Activated CD4-positive, alpha-beta memory T cell treated with anti-CD3 and anti-CD28 coated beads for 36 hours (primary cell): ENCODE measurements at regions not wholly inside any gene's neighbourhood (a gene's known extent, or its start where the extent isn't known, plus 50 kb on each side); places are given as distances from the start of the nearest gene placed in this dataset.

Source experiments
- CTCF ChIA-PET: fragments of 350-600 bp; sonication (Branson Sonifier 250); formaldehyde crosslinking; loops from one replicate; lab custom pipeline; 2021; ENCODE audit warnings: antibody characterized with exemption, inconsistent platforms; lab: Charles Lee
- POLR2A ChIA-PET: fragments of 350-600 bp; sonication (Branson Sonifier 250); formaldehyde crosslinking; loops from one replicate; lab custom pipeline; 2021; ENCODE audit warnings: antibody characterized with exemption; lab: Charles Lee
- DNase-seq: peaks from one replicate; pipeline ENCODE4 v3.0.0-alpha.2; 2020
- H3K27ac Mint-ChIP-seq: one replicate; pipeline ENCODE4 v1.8.0; 2021; ENCODE audit warnings: mixed read lengths
- H3K27me3 Mint-ChIP-seq: one replicate; pipeline ENCODE4 v1.8.0; 2021; ENCODE audit warnings: mixed read lengths
- H3K36me3 Mint-ChIP-seq: one replicate; pipeline ENCODE4 v1.8.0; 2021; ENCODE audit warnings: mixed read lengths
- H3K4me1 Mint-ChIP-seq: one replicate; pipeline ENCODE4 v1.8.0; 2021; ENCODE audit warnings: low read depth, mixed read lengths
- H3K4me3 Mint-ChIP-seq: one replicate; pipeline ENCODE4 v1.8.0; 2021; ENCODE audit warnings: mild to moderate bottlenecking, mixed read lengths
- H3K9me3 Mint-ChIP-seq: one replicate; pipeline ENCODE4 v1.8.0; 2021; ENCODE audit warnings: mixed read lengths
- intact Hi-C: fragments of 100-400 bp; cut with micrococcal nuclease; formaldehyde crosslinking; loops from one replicate; pipeline ENCODE4 v1.15.1; 2023

DNA sequence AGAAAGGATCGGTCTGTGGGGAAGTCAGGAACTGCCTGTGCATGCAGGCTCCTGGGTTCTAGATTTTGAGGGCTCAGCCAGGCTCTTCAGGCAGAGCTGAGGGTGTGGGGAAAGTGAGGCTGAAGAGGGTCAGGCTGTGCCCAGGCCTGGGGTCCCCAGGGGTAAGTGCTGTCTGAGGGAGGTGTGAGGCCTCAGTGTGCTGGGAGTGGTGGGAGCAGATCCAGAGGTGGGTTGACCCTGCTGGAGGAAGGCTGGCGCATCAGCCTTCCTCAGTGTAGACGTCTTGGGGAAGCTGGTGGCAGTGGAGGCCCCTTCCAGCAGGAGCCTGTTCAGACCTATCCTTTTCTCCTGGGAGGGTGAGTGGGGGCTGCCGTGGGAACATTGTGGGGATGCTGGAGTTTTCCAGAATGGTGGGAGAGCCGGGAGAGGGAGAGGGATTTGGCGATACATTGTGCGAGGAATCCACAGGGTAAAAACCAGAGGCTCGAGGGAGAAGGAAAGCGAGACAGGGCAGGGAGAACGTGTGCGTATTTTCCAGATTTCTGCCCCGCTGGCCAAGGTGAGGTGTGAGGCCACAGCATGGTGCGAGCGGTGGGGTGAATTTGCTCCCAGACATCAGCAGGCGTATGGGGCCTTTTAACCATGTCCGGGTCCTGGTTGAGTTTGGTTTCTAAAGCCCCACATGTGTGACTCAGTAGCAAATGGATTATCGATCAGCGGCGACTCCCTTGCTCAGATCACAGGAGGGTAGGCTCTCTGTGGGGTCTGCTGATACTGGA, 237.7 kb downstream of the TEX29 start:
- POLR2A ChIA-PET: no interaction called here
- Mint-ChIP-seq H3K27me3 (peaks cover 11% of the 10 kb centered on the region), H3K9me3 (no peaks in the 10 kb centered on the region), H3K4me1 (no peaks in the 10 kb centered on the region), H3K27ac (no peak overlapping the region), H3K4me3 (no peak overlapping the region), H3K36me3 (no peaks in the 10 kb centered on the region)
- DNase-seq: no peak
- intact Hi-C loops: no loop called here
- CTCF ChIA-PET: no interaction called here

DNA sequence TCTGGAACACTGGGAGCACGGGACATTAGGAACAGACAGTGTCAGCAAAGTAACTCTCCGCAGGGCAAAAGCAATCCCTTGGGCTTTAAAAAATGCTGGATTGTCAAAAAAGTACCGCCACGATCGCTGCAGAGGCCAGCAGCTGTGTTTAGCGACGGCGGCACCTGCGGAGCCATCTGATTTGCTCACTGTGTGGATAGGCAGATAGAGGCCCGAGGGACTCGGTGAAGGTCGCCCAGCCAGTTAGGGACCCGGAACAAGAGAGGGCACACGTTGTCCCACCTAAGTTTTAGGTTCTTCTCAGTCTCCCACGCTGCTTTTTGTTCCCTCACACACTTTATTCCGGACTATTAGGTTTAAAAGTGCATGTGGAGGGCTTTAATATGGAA, 238.3 kb downstream of the TEX29 start:
- CTCF ChIA-PET: no interaction called here
- Mint-ChIP-seq H3K4me1 (no peaks in the 10 kb centered on the region), H3K27me3 (peaks cover 13% of the 10 kb centered on the region), H3K9me3 (no peaks in the 10 kb centered on the region), H3K4me3 (no peak overlapping the region), H3K36me3 (no peaks in the 10 kb centered on the region), H3K27ac (no peak overlapping the region)
- intact Hi-C loops: no loop called here
- POLR2A ChIA-PET: no interaction called here
- no peak for DNase-seq

DNA sequence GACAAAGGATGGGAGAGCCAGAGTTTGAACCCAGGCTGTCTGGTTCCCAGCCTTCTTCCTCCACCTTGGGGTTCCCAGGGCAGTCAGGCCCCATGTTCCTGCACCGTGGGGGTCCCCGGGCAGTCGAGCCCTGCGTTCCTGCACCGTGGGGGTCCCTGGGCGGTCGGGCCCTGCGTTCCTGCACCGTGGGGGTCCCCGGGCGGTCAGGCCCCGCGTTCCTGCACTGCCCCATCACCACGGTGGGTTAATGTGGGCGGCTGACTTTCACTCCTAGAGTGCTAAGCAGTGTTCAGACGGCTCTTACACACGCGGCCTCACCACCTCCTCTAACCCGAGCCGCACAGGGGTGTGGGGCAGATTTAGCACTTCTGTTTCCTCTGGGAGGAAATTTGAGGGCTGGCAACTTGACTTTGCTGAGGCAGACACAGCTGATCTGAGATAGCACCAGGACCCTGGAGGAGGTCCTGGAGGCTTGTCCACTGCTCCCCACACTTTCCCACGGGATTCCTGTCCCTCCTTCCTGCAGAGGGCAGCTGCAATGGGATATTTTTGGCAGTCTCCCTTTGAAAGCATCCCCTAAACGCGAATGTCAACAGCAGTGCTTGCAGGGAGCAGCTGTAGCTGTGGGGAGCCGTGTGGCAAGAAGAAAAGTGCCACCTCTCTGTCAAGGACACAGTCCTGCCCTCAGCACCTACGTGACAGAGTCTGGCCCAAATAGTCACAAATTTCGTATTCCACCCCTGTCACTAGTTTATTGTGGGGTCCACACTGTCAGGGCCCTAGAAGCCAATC, 239.4 kb downstream of the TEX29 start:
- no peak for DNase-seq
- Mint-ChIP-seq H3K4me3 (no peak overlapping the region), H3K36me3 (no peaks in the 10 kb centered on the region), H3K9me3 (no peaks in the 10 kb centered on the region), H3K27me3 (peaks cover 14% of the 10 kb centered on the region), H3K4me1 (no peaks in the 10 kb centered on the region), H3K27ac (no peak overlapping the region)
- ChIA-PET POLR2A (no interaction called here), CTCF (no interaction called here)
- intact Hi-C loops: no loop called here

DNA sequence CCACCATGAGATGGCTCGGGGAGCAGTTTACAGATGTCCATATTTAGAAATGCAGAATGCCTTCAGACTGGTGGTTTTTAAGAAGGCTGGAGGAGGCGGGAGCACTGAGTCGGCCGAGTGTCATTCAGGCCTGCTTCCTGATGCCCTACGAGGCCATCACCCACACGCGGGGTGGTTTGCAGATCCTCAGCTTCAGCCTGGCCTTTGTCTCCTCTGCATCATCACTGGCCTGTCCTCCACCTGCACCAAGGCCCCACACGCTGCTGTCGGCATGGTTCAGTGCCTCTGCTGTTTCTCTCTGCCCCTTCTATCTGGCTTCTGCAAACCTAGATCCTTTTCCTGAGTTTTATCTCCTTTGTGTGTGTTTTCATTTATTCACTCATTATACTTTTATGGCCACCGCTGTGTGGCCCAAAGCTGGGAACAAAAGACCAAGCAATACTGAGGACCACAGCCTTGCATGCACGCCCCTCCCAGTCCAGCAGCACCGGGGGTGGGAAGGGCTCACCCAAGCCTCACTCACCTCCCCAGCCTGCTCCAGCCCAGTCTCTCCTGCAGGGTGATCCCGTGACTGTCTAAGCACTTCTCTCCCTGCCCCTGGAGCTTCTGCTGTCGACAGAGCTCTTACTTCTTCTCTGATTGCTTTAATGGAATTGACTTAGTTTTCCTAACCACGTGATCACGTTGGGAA, 240.8 kb downstream of the TEX29 start:
- POLR2A ChIA-PET: no interaction called here
- Mint-ChIP-seq H3K9me3 (no peaks in the 10 kb centered on the region), H3K4me3 (no peak overlapping the region), H3K27me3 (peaks cover 14% of the 10 kb centered on the region), H3K4me1 (no peaks in the 10 kb centered on the region), H3K36me3 (no peaks in the 10 kb centered on the region), H3K27ac (no peak overlapping the region)
- CTCF ChIA-PET: no interaction called here
- intact Hi-C loops: no loop called here
- no peak for DNase-seq

DNA sequence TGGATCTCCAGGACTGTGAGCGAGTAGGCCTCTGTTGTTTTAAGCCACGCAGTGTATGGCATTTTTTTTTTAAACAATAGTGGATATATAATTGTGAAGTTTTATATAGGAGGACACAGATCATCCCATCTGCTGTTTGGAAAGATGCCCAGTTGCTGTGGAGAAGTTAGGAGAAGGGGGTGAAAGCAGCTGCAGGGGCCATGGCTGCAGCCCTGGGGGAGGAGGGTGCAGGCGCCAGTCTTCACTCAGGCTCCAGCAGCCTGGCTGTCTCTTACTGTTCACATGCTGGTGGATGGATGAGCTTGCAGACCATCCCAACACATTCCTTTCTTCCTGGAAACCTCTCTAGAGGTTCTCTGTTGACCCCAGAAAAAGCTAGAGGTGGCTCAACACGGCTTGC, 242.3 kb downstream of the TEX29 start:
- ChIA-PET CTCF (no interaction called here), POLR2A (no interaction called here)
- H3K27ac Mint-ChIP-seq: no peak overlapping the region
- intact Hi-C loops: no loop called here
- no peaks in the 10 kb centered on the region for H3K36me3 Mint-ChIP-seq
- no peaks in the 10 kb centered on the region for H3K4me1 Mint-ChIP-seq
- H3K9me3 Mint-ChIP-seq: no peaks in the 10 kb centered on the region
- H3K27me3 Mint-ChIP-seq: peaks cover 13% of the 10 kb centered on the region
- no peak overlapping the region for H3K4me3 Mint-ChIP-seq
- DNase-seq: no peak

DNA sequence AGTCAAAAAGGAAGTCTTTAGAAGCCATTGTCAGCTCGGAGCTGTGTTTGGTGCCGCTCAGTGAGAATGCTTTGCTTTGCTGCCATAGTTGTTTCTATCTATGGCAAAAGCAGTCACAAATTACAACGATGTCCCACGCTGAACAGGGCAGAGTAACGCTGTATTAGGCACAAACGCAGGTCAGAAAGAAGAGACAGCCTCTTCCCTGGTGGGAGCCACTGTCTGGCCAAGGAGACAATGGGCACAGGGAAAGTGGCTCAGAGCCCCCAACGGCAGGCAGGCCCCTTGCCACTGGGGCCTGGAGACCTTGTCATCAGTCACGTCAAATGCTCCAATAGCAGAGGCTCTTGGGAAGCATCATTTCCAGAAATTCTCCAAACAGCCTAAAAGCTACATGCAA, 244.2 kb downstream of the TEX29 start:
- CTCF ChIA-PET: no interaction called here
- Mint-ChIP-seq H3K4me3 (no peak overlapping the region), H3K36me3 (no peaks in the 10 kb centered on the region), H3K27me3 (peaks cover 14% of the 10 kb centered on the region), H3K27ac (no peak overlapping the region), H3K4me1 (no peaks in the 10 kb centered on the region), H3K9me3 (peaks cover 5% of the 10 kb centered on the region)
- POLR2A ChIA-PET: no interaction called here
- intact Hi-C loops: no loop called here
- no peak for DNase-seq

DNA sequence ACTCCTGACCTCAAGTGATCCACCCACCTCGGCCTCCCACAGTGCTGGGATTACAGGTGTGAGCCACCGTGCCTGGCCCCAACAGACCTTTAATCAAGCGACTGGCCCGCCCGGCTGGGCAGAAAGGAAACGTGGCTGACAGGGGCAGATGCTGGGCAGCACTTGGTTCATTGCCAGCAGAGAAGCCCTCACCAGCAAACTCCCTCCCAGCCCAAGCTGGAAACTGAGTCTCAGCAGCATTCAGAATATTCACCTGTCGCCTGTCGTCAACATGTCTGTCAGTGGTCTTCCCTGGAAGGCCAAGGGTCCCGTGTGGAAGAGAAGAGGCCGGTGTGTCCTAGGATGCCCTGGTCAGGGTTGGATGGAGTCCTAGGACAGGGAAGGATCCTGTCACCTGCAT, 245.0 kb downstream of the TEX29 start:
- Mint-ChIP-seq H3K9me3 (peaks cover 5% of the 10 kb centered on the region), H3K36me3 (no peaks in the 10 kb centered on the region), H3K27ac (no peak overlapping the region), H3K27me3 (peaks cover 14% of the 10 kb centered on the region), H3K4me3 (no peak overlapping the region), H3K4me1 (no peaks in the 10 kb centered on the region)
- DNase-seq: no peak
- CTCF ChIA-PET: no interaction called here
- POLR2A ChIA-PET: no interaction called here
- intact Hi-C loops: no loop called here

DNA sequence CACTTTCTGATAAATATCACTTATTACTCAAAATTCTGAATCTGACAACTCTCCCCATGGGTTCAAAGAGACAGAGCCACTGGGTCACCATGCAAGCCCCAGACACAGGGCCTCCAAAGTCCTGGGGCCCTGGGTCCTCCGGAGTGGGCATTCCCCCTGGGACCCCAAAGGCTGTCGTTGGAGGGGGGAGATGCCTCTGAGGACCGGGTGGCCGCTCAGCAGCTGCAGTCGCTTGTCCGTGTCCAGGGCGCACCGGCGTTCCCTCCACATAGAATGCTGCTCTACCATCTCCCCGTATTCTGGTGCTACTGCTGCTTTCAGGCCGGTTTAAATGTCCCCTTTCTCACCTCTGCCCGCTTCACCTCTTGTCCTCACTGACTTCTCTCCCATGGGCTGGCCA, 246.1 kb downstream of the TEX29 start:
- intact Hi-C loops: no loop called here
- CTCF ChIA-PET: no interaction called here

DNA sequence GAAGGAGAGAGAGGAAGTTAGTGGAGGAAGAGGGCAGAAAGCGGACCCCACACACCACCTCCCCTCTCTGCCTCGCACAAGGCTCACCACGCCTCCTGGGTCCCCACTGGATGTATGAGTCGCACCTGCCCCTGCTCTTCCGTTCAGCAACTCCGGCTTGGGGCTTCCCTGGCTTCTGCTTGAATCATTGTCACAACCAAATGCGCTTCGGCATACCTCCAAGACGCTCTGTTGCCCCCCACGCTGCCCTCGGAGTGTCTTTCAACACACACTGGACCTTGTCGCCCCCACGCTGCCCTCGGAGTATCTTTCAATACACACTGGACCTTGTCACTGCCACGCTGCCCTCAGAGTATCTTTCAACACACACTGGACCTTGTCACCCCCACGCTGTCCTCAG, 247.2 kb downstream of the TEX29 start:
- H3K27me3 Mint-ChIP-seq: peaks cover 6% of the 10 kb centered on the region

More for the DNA sequence above, 246.1 kb downstream of the TEX29 start:
- no peak overlapping the region for H3K27ac Mint-ChIP-seq
- DNase-seq: no peak
- H3K4me1 Mint-ChIP-seq: no peaks in the 10 kb centered on the region
- POLR2A ChIA-PET: no interaction called here
- H3K4me3 Mint-ChIP-seq: no peak overlapping the region
- H3K9me3 Mint-ChIP-seq: peaks cover 5% of the 10 kb centered on the region
- peaks cover 13% of the 10 kb centered on the region for H3K27me3 Mint-ChIP-seq
- H3K36me3 Mint-ChIP-seq: no peaks in the 10 kb centered on the region

DNA sequence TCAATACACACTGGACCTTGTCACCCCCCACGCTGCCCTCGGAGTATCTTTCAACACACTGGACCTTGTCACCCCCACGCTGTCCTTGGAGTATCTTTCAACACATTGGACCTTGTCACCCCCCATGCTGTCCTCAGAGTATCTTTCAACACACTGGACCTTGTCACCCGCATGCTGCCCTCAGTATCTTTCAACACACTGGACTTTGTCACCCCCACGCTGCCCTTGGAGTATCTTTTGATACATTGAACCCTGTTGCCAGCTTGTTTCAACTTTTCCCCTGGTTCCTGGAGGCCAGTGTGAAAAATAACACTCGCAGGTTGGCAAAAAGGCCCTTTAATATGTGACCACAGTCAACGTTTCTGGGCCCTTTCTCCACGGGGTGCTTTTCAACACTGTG, 247.8 kb downstream of the TEX29 start:
- intact Hi-C loops: no loop called here
- no peak overlapping the region for H3K4me3 Mint-ChIP-seq
- no peaks in the 10 kb centered on the region for H3K4me1 Mint-ChIP-seq
- H3K9me3 Mint-ChIP-seq: peaks cover 10% of the 10 kb centered on the region
- H3K27me3 Mint-ChIP-seq: peaks cover 4% of the 10 kb centered on the region
- ChIA-PET CTCF (no interaction called here), POLR2A (no interaction called here)
- H3K27ac Mint-ChIP-seq: no peak overlapping the region
- H3K36me3 Mint-ChIP-seq: no peaks in the 10 kb centered on the region
- DNase-seq: no peak

More for the DNA sequence above, 247.2 kb downstream of the TEX29 start:
- Mint-ChIP-seq H3K9me3 (peaks cover 5% of the 10 kb centered on the region), H3K27ac (no peak overlapping the region), H3K4me1 (no peaks in the 10 kb centered on the region), H3K4me3 (no peak overlapping the region), H3K36me3 (no peaks in the 10 kb centered on the region)
- ChIA-PET POLR2A (no interaction called here), CTCF (no interaction called here)
- DNase-seq: no peak
- intact Hi-C loops: no loop called here

DNA sequence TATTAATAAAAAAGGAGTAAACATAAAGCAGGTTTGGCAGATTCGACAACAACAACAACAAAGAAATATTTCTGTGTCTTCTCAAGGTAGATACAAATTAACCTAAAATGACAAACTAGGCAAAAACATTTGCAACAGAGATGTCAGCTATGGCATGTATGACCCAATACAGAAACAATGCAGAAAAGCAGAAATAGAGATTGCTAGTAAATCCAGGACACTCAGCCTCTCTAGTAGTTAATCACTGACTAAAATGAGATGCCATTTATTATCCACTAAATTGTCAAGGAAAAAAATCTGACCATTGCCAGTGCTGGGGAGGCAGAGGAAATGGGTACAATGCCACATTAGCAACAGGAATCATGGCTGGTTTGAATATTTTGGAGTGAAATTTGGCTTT, 250.5 kb downstream of the TEX29 start:
- no peak for DNase-seq
- intact Hi-C loops: no loop called here
- POLR2A ChIA-PET: no interaction called here
- CTCF ChIA-PET: no interaction called here
- H3K9me3 Mint-ChIP-seq: peaks cover 25% of the 10 kb centered on the region
- H3K27me3 Mint-ChIP-seq: peaks cover 1% of the 10 kb centered on the region
- H3K27ac Mint-ChIP-seq: no peak overlapping the region
- H3K36me3 Mint-ChIP-seq: peaks cover 2% of the 10 kb centered on the region
- H3K4me3 Mint-ChIP-seq: no peak overlapping the region
- H3K4me1 Mint-ChIP-seq: no peaks in the 10 kb centered on the region

DNA sequence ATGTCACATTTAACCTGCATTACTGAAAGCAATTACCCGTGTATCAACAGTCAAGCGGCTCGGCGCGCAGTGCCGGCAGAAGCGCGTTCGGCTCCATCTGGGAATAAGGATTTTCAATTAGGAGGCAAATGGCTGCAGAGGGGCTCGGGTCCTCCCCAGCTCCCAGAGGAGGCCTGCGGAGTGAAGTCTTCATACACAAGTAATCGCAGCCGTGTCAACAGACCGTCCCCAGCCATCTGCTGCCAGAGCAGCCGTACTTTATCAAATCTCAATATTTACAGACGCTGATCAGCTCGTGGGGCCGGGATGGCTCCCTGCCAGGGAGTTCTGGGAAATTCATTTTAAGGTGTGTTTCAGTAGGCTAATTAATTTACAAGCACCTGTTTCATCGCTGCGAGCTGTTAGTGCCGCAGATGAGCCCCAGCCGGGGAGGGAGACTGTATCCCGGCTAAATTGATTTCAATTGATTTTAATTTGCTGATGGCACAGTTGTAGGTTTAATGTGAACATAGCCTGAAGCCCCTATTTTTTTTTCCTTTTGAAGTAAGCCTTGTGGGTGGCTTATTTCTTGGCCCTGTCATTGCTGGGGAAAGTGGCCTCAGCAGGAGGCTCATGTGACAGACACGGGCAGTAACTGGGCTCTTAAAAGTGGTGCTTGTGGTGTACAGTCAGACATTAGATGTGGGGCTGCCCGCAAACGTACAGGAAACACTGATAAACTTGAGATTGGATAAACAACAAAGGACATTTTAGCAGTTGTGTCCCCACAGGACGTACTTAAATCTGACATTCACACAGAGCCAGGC, 252.7 kb downstream of the TEX29 start:
- no peak for DNase-seq
- Mint-ChIP-seq H3K4me3 (no peak overlapping the region), H3K4me1 (no peaks in the 10 kb centered on the region), H3K36me3 (peaks cover 2% of the 10 kb centered on the region), H3K27me3 (peaks cover 1% of the 10 kb centered on the region), H3K9me3 (peaks cover 25% of the 10 kb centered on the region), H3K27ac (no peak overlapping the region)
- ChIA-PET POLR2A (no interaction called here), CTCF (no interaction called here)
- intact Hi-C loops: no loop called here
